ENCODE measurements at regions not wholly inside any gene's neighbourhood (a gene's known extent, or its start where the extent isn't known, plus 50 kb on each side); places are given as distances from the start of the nearest gene placed in this dataset.
A peak's percentile ranks its signal among the peaks of the same experiment; 100 is the strongest.

DNA sequence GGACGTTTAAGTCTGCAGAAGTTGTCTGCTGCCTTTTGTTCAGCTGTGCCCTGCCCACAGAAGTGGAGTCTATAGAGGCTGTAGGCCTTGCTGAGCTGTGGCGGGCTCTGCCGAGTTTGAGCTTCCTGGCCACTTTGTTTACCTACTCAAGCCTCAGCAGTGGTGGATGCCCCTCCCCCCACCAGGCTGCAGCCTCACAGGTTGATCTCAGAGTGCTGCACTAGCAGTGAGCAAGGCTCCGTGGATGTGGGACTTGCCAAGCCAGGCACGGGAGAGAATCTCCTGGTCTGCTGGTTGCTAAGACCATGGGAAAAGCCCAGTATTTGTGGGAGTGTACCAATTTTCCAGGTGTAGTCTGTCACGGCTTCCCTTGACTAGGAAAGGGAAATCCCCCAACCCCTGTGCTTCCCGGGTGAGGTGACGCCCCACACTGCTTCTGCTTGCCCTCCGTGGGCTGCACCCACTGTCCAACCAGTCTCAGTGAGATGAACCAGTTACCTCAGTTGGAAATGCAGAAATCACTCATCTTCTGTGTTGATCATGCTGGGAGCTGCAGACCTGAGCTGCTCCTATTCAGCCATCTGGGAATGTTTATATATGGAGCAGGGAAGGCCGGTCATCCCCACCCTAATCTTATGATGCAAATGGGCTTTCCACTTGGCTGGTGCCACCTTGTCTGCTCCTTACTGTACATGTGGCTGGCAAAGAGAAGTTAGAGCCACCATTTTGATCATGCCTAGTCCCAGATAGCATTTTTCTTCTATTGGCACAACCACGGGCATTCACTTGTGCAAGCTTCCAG lies 156.9 kb upstream of the ITGA6 start:
- TF ChIP-seq EZH2 (IDR thresholded peaks at IDR 0.05; ENCODE audit: insufficient read depth, poor library complexity, severe bottlenecking), result no peak
- no peak for TF ChIP-seq EZH2phosphoT487 (IDR thresholded peaks at IDR 0.05; ENCODE audit: insufficient read depth, low read depth)
- Histone ChIP-seq H4K20me1 (ENCODE audit: insufficient read depth) (no peaks in the 10 kb centered on the region), H3K9me2 (ENCODE audit: insufficient read depth) (no peaks in the 10 kb centered on the region), H3K9ac (no peak overlapping the region), H3K36me3 (ENCODE audit: low read depth) (no peaks in the 10 kb centered on the region), H3K27me3 (replicated peaks; ENCODE audit: insufficient read depth) (no peaks in the 10 kb centered on the region), H3K4me2 (ENCODE audit: unreplicated experiment) (no peak overlapping the region), H3K4me1 (ENCODE audit: insufficient read depth) (peaks cover 8% of the 10 kb centered on the region; the same call in 1 of the 2 replicates), H2AFZ (no peak overlapping the region), H3K4me3 (no peak overlapping the region), H3F3A (ENCODE audit: insufficient read depth) (no peaks in the 10 kb centered on the region), H3K9me3 (ENCODE audit: low read depth) (no peaks in the 10 kb centered on the region), H3K79me2 (ENCODE audit: insufficient read depth) (no peaks in the 10 kb centered on the region), H3K27ac (no peak overlapping the region)
- WGBS, 2 experiments (ENCODE audit: low coverage in 1 of 2, low lambda C conversion rate in 2 of 2, missing lambda C conversion rate in 2 of 2), result 74 to 75% methylated on average over 9 to 11 of the region's 11 CpGs
- in situ Hi-C loops (cut with MboI), result no loop called here
- no peak for DNase-seq

DNA sequence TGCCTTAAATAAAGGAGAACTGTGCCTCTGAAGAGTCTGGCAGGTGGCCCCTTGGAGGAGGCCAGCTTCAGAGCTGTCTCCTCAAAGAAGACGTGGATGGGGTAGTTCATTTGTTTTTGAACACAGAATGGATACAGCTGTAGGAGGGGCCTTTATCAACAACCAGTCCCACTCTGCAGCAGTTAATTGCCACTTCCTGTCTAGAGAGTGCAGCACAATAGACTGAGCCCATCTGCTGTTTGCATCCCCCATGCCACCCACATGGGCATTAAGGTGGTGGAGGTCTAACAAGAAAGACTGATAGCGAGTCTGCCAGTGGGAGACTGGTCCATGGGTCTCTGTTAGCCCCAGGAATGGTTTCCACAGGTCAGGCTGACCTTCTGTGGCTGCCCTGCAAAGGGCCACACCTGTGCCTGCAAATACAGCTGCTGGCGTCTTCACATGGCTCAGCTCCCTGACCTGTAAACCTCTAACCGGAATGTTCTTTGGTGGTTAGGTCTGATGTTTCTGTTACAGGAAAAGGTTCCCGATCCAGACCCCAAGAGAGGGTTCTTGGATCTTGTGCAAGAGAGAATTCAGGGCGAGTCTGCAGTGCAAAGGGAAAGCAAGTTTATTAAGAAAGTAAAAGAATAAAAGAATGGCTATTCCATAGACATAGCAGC lies 153.3 kb upstream of the ITGA6 start:
- H3K36me3 ChIP-seq (ENCODE audit: low read depth), result no peaks in the 10 kb centered on the region
- no peak overlapping the region for H3K4me3 ChIP-seq
- no peak overlapping the region for H3K9ac ChIP-seq
- no peak for DNase-seq
- H3F3A ChIP-seq (ENCODE audit: insufficient read depth), result no peaks in the 10 kb centered on the region
- H3K4me1 ChIP-seq (ENCODE audit: insufficient read depth), result peaks cover 8% of the 10 kb centered on the region; the same call in 1 of the 2 replicates
- TF ChIP-seq EZH2 (IDR thresholded peaks at IDR 0.05; ENCODE audit: insufficient read depth, poor library complexity, severe bottlenecking) (no peak), EZH2phosphoT487 (IDR thresholded peaks at IDR 0.05; ENCODE audit: insufficient read depth, low read depth) (no peak)
- 73 to 75% methylated on average over 6 of the region's 6 CpGs for WGBS, 2 experiments (ENCODE audit: low coverage in 1 of 2, low lambda C conversion rate in 2 of 2, missing lambda C conversion rate in 2 of 2)
- H4K20me1 ChIP-seq (ENCODE audit: insufficient read depth), result no peaks in the 10 kb centered on the region
- in situ Hi-C loops (cut with MboI), result no loop called here
- H3K9me3 ChIP-seq (ENCODE audit: low read depth), result no peaks in the 10 kb centered on the region
- no peak overlapping the region for H3K4me2 ChIP-seq (ENCODE audit: unreplicated experiment)
- no peaks in the 10 kb centered on the region for H3K27me3 ChIP-seq (replicated peaks; ENCODE audit: insufficient read depth)
- no peaks in the 10 kb centered on the region for H3K79me2 ChIP-seq (ENCODE audit: insufficient read depth)
- no peaks in the 10 kb centered on the region for H3K9me2 ChIP-seq (ENCODE audit: insufficient read depth)
- no peak overlapping the region for H2AFZ ChIP-seq
- no peak overlapping the region for H3K27ac ChIP-seq

DNA sequence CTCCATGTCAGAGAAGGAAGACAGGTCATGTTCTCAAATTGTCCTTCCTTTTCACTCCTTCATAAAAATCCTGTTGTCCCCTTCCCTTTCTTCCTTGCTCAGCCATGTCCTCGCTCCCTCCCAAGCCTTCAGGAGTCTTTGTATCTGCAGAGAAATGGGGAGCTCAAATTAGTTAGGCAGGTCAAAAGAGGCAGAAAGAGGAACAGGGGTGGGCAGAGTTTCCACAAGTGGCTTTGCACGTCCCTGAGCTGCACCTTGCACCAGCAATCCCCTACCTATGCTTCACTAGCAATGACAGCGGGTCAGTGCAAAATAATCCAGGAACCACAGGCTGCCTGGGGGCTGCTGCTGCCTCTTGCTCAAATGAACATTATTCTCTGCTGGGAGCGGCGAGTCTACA lies 152.1 kb upstream of the ITGA6 start:
- H3K9ac ChIP-seq, result no peak overlapping the region
- H3K36me3 ChIP-seq (ENCODE audit: low read depth), result no peaks in the 10 kb centered on the region
- H3K9me2 ChIP-seq (ENCODE audit: insufficient read depth), result no peaks in the 10 kb centered on the region
- H3K9me3 ChIP-seq (ENCODE audit: low read depth), result no peaks in the 10 kb centered on the region
- H2AFZ ChIP-seq, result peak overlapping the region; percentile 67
- no peak for TF ChIP-seq EZH2 (IDR thresholded peaks at IDR 0.05; ENCODE audit: insufficient read depth, poor library complexity, severe bottlenecking)
- TF ChIP-seq EZH2phosphoT487 (IDR thresholded peaks at IDR 0.05; ENCODE audit: insufficient read depth, low read depth), result no peak
- H3K27me3 ChIP-seq (replicated peaks; ENCODE audit: insufficient read depth), result no peaks in the 10 kb centered on the region
- H3K27ac ChIP-seq, result no peak overlapping the region
- H3K4me3 ChIP-seq, result no peak overlapping the region
- WGBS, 2 experiments (ENCODE audit: low coverage in 1 of 2, low lambda C conversion rate in 2 of 2, missing lambda C conversion rate in 2 of 2), result 78 to 81% methylated on average over 5 of the region's 5 CpGs
- no peaks in the 10 kb centered on the region for H4K20me1 ChIP-seq (ENCODE audit: insufficient read depth)
- no peaks in the 10 kb centered on the region for H3F3A ChIP-seq (ENCODE audit: insufficient read depth)
- H3K4me2 ChIP-seq (ENCODE audit: unreplicated experiment), result no peak overlapping the region
- H3K4me1 ChIP-seq (ENCODE audit: insufficient read depth), result peaks cover 8% of the 10 kb centered on the region; the same call in 1 of the 2 replicates
- no peak for DNase-seq
- no peaks in the 10 kb centered on the region for H3K79me2 ChIP-seq (ENCODE audit: insufficient read depth)
- in situ Hi-C loops (cut with MboI), result no loop called here

DNA sequence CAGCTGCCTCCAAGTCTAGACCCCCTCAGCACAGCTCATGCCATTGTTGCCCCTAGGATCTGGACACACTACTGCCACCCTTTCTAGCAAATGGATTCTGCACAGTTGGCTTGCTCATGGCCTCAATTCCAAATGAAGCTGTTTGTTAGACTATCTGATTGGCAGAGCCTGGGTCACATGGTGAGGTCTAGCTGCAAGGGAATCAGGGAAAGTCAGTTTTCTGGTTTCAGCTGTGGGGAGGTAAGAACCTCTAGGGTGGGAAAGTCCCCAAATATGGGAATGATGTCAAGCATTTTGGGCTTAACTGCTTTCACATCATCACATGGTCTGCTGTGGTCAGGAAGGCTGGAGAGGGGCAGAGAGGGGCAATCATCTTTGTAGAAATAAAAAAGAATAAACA lies 150.4 kb upstream of the ITGA6 start:
- Histone ChIP-seq H3K27ac (no peak overlapping the region), H3K4me2 (ENCODE audit: unreplicated experiment) (no peak overlapping the region), H3F3A (ENCODE audit: insufficient read depth) (no peaks in the 10 kb centered on the region), H4K20me1 (ENCODE audit: insufficient read depth) (no peaks in the 10 kb centered on the region), H3K9me2 (ENCODE audit: insufficient read depth) (no peaks in the 10 kb centered on the region), H3K4me1 (ENCODE audit: insufficient read depth) (peaks cover 13% of the 10 kb centered on the region), H3K27me3 (replicated peaks; ENCODE audit: insufficient read depth) (no peaks in the 10 kb centered on the region), H3K9ac (no peak overlapping the region), H3K9me3 (ENCODE audit: low read depth) (no peaks in the 10 kb centered on the region), H3K4me3 (no peak overlapping the region), H2AFZ (no peak overlapping the region), H3K79me2 (ENCODE audit: insufficient read depth) (no peaks in the 10 kb centered on the region), H3K36me3 (ENCODE audit: low read depth) (no peaks in the 10 kb centered on the region)
- in situ Hi-C loops (cut with MboI), result no loop called here
- no peak for TF ChIP-seq EZH2phosphoT487 (IDR thresholded peaks at IDR 0.05; ENCODE audit: insufficient read depth, low read depth)
- TF ChIP-seq EZH2 (IDR thresholded peaks at IDR 0.05; ENCODE audit: insufficient read depth, poor library complexity, severe bottlenecking), result no peak
- DNase-seq, result no peak

Measured in GM23248 (cell line).